SK-N-SH (cell line): ENCODE measurements at regions not wholly inside any gene's neighbourhood (a gene's known extent, or its start where the extent isn't known, plus 50 kb on each side); places are given as distances from the start of the nearest gene placed in this dataset.

Experiments used
- CTCF ChIA-PET: fragments of 300-600, 350-600 bp; formaldehyde crosslinking; extraction: SDS; loops from one replicate; lab custom pipeline; 2021; lab: Yijun Ruan, JAX
- POLR2A ChIA-PET: fragments of 350-600 bp; sonication (Branson Sonifier 250); formaldehyde crosslinking; extraction: SDS; loops from one replicate; lab custom pipeline; 2020; ENCODE audit warnings: antibody characterized with exemption, inconsistent platforms; lab: Yijun Ruan, JAX
- DNase-seq: peaks from one replicate; pipeline ENCODE4 v3.0.0; 2012
- H2AFZ ChIP-seq: fragments of 200-600 bp; sonication (generic); 2 replicates; pipeline ENCODE4 v1.8.1; 2016; ENCODE audit warnings: antibody characterized with exemption, mild to moderate bottlenecking, low read depth
- H3F3A ChIP-seq: fragments of 200-600 bp; sonication (generic); replicated peaks from 2 replicates; pipeline ENCODE3; 2016; ENCODE audit warnings: antibody characterized with exemption, mild to moderate bottlenecking; ENCODE audit not compliant: insufficient read depth
- H3K27ac ChIP-seq, 2 experiments: fragments of 200-500 bp in 1 of 2; fragments of 200-600 bp in 1 of 2; sonication (Bioruptor generic) in 1 of 2; sonication (generic), shearing (Covaris generic) in 1 of 2; 2 replicates each; pipeline versions ENCODE4 v1.5.1 to v1.6.1; 2014 to 2016; ENCODE audit warnings: low read depth in 2 of 2, inconsistent platforms in 1 of 2, low read length in 1 of 2, mild to moderate bottlenecking in 1 of 2, mixed read lengths in 1 of 2
- H3K27me3 ChIP-seq: fragments of 200-600 bp; sonication (generic), shearing (Covaris generic); 2 replicates; pipeline ENCODE4 v1.6.1; 2016; ENCODE audit warnings: mixed run types; ENCODE audit not compliant: insufficient read depth
- H3K36me3 ChIP-seq, 2 experiments: fragments of 200-500 bp in 1 of 2; fragments of 200-600 bp in 1 of 2; sonication (Bioruptor generic) in 1 of 2; sonication (generic) in 1 of 2; replicated peaks in 1 of 2; 2 replicates each; pipeline versions ENCODE3 to v1.5.1; 2014 to 2016; ENCODE audit warnings: low read length in 1 of 2, mild to moderate bottlenecking in 1 of 2; ENCODE audit not compliant: insufficient read depth in 2 of 2, control insufficient read depth in 1 of 2
- H3K4me1 ChIP-seq, 2 experiments: fragments of 200-500 bp in 1 of 2; fragments of 200-600 bp in 1 of 2; sonication (Bioruptor generic) in 1 of 2; sonication (generic), shearing (Covaris generic) in 1 of 2; 2 replicates each; pipeline versions ENCODE4 v1.5.1 to v1.6.1; 2014 to 2016; ENCODE audit warnings: low read depth in 1 of 2, low read length in 1 of 2, mixed run types in 1 of 2; ENCODE audit not compliant: insufficient read depth in 2 of 2, control insufficient read depth in 1 of 2
- H3K4me2 ChIP-seq: fragments of 200-600 bp; sonication (generic), shearing (Covaris generic); 2 replicates; pipeline ENCODE4 v1.6.1; 2017; ENCODE audit warnings: mixed run types
- H3K4me3 ChIP-seq, 2 experiments: fragments of 200-500 bp in 1 of 2; fragments of 200-600 bp in 1 of 2; sonication (Bioruptor generic) in 1 of 2; sonication (generic), shearing (Covaris generic) in 1 of 2; 2 replicates each; pipeline versions ENCODE4 v1.5.1 to v1.8.1; 2014 to 2016; ENCODE audit warnings: low read depth in 2 of 2, inconsistent platforms in 1 of 2, low read length in 1 of 2, mild to moderate bottlenecking in 1 of 2, mixed read lengths in 1 of 2, moderate library complexity in 1 of 2
- H3K79me2 ChIP-seq: fragments of 200-600 bp; sonication (generic); 2 replicates; pipeline ENCODE4 v1.8.1; 2017; ENCODE audit warnings: mild to moderate bottlenecking; ENCODE audit not compliant: insufficient read depth
- H3K9ac ChIP-seq: fragments of 200-600 bp; sonication (generic); 2 replicates; pipeline ENCODE4 v1.6.1; 2017; ENCODE audit warnings: mixed run types
- H3K9me2 ChIP-seq: fragments of 200-600 bp; sonication (generic); 2 replicates; pipeline ENCODE4 v1.6.1; 2017; ENCODE audit warnings: mixed run types
- H3K9me3 ChIP-seq: fragments of 200-600 bp; sonication (generic); 2 replicates; pipeline ENCODE4 v1.6.1; 2017; ENCODE audit warnings: mixed run types, mild to moderate bottlenecking, moderate library complexity
- H4K20me1 ChIP-seq: fragments of 200-600 bp; sonication (generic); 2 replicates; pipeline ENCODE4 v1.6.1; 2017; ENCODE audit warnings: mild to moderate bottlenecking, mixed run types; ENCODE audit not compliant: insufficient read depth
- CHD2 ChIP-seq: fragments of 150-350 bp; IDR thresholded peaks from 2 replicates; pipeline ENCODE4 v1.6.1; 2018; ENCODE audit warnings: low read length; ENCODE audit not compliant: partially characterized antibody
- EP300 ChIP-seq, 2 experiments: IDR thresholded peaks; 2 replicates each; pipeline versions ENCODE4 v1.4.0 to v1.6.1; 2012; ENCODE audit warnings: borderline replicate concordance in 1 of 2, low read depth in 1 of 2, low read length in 1 of 2
- FOXJ3 ChIP-seq: sonication (generic); formaldehyde crosslinking; IDR thresholded peaks from 2 replicates; pipeline ENCODE4 v1.5.1; 2020; ENCODE audit warnings: mild to moderate bottlenecking, missing genetic modification reagents
- JUND ChIP-seq: IDR thresholded peaks from 2 replicates; pipeline ENCODE4 v1.4.0; 2012
- MEF2A ChIP-seq: IDR thresholded peaks from 2 replicates; pipeline ENCODE4 v1.4.0; 2012; ENCODE audit warnings: low read depth, borderline replicate concordance
- NFIC ChIP-seq: IDR thresholded peaks from 2 replicates; pipeline ENCODE4 v1.4.0; 2012; ENCODE audit warnings: borderline replicate concordance
- NRF1 ChIP-seq: IDR thresholded peaks from 2 replicates; pipeline ENCODE4 v1.6.1; 2012; ENCODE audit warnings: low read depth, mild to moderate bottlenecking, low read length
- PBX3 ChIP-seq: IDR thresholded peaks from 2 replicates; pipeline ENCODE4; 2012
- REST ChIP-seq: IDR thresholded peaks from 2 replicates; pipeline ENCODE4 v1.6.1; 2012; ENCODE audit warnings: mild to moderate bottlenecking, low read depth, low read length, moderate library complexity
- RFX5 ChIP-seq: IDR thresholded peaks from 2 replicates; pipeline ENCODE4 v1.6.1; 2012; ENCODE audit warnings: mild to moderate bottlenecking, improper control_type of control experiment, low read length
- RXRA ChIP-seq: IDR thresholded peaks from 2 replicates; pipeline ENCODE4 v1.4.0; 2012; ENCODE audit warnings: low read depth, mild to moderate bottlenecking, borderline replicate concordance
- SIN3A ChIP-seq: IDR thresholded peaks from 2 replicates; pipeline ENCODE4 v1.6.1; 2012; ENCODE audit warnings: low read depth, mild to moderate bottlenecking, low read length, moderate library complexity, borderline replicate concordance
- SMC3 ChIP-seq: IDR thresholded peaks from 2 replicates; pipeline ENCODE4 v1.6.1; 2012; ENCODE audit warnings: low read depth, low read length, improper control_type of control experiment
- TAF1 ChIP-seq: IDR thresholded peaks from 2 replicates; pipeline ENCODE4 v1.6.1; 2012; ENCODE audit warnings: low read depth, mild to moderate bottlenecking, low read length, moderate library complexity, borderline replicate concordance
- TCF12 ChIP-seq: IDR thresholded peaks from 2 replicates; pipeline ENCODE4 v1.4.0; 2012
- TEAD4 ChIP-seq: IDR thresholded peaks from 2 replicates; pipeline ENCODE4 v1.4.0; 2012; ENCODE audit warnings: mild to moderate bottlenecking, borderline replicate concordance; ENCODE audit not compliant: insufficient read depth
- YY1 ChIP-seq: IDR thresholded peaks from 2 replicates; pipeline ENCODE4 v1.4.0; 2012; ENCODE audit warnings: low read depth, mild to moderate bottlenecking
- ZBTB33 ChIP-seq: IDR thresholded peaks from 2 replicates; pipeline ENCODE4 v1.4.0; 2012; ENCODE audit warnings: low read depth, borderline replicate concordance
- WGBS: methylation state at CpG from one replicate; pipeline ENCODE4 v1.1.6; 2017; ENCODE audit warnings: low lambda C conversion rate; 5-methylcytosine and 5-hydroxymethylcytosine counted together

- H3K4me3 ChIP-seq, result no peak overlapping the region
- 2% methylated on average over 4 of the region's 4 CpGs for WGBS
- no peak overlapping the region for H3K27ac ChIP-seq
- H3K9ac ChIP-seq, result no peak overlapping the region
- H3F3A ChIP-seq, result no peaks in the 10 kb centered on the region
- H3K9me2 ChIP-seq, result no peaks in the 10 kb centered on the region
- H3K36me3 ChIP-seq, result no peaks in the 10 kb centered on the region
- H3K27me3 ChIP-seq, result no peaks in the 10 kb centered on the region; the same call in 1 of the 2 replicates
- no peaks in the 10 kb centered on the region for H3K79me2 ChIP-seq
- H3K4me1 ChIP-seq, result no peaks in the 10 kb centered on the region
- POLR2A ChIA-PET, result no interaction called here
- TF ChIP-seq TAF1, result no peak
- TF ChIP-seq TCF12, result no peak
- no peak for TF ChIP-seq FOXJ3 (CRISPR knock-in tag)
- TF ChIP-seq PBX3, result no peak
- TF ChIP-seq NRF1, result no peak
- TF ChIP-seq SMC3, result no peak
- no peak for TF ChIP-seq EP300 (IDR thresholded peaks at IDR 0.05; ENCODE audit: borderline replicate concordance in 1 of 2, low read depth in 1 of 2, low read length in 1 of 2)
- no peak for TF ChIP-seq CHD2
- no peak for TF ChIP-seq RFX5
- TF ChIP-seq, all 33 proteins: peak for 0
- Histone ChIP-seq H3K4me2 (no peak overlapping the region), H3K9me3 (no peaks in the 10 kb centered on the region; the same call in 1 of the 2 replicates), H4K20me1 (no peaks in the 10 kb centered on the region), H2AFZ (no peak overlapping the region)
- DNase-seq, result no peak
- CTCF ChIA-PET, result no interaction called here
Observed at GRCh38 chr14:23750357-23750756, 114.2 kb downstream of the DHRS2 start.

- Histone ChIP-seq H3K79me2 (no peaks in the 10 kb centered on the region), H2AFZ (no peak overlapping the region), H3K4me1 (no peaks in the 10 kb centered on the region), H3K4me3 (no peak overlapping the region), H3F3A (no peaks in the 10 kb centered on the region), H3K9me2 (no peaks in the 10 kb centered on the region), H3K27me3 (no peaks in the 10 kb centered on the region; the same call in 1 of the 2 replicates), H3K9ac (no peak overlapping the region), H3K4me2 (no peak overlapping the region), H3K27ac (no peak overlapping the region), H3K36me3 (no peaks in the 10 kb centered on the region), H4K20me1 (no peaks in the 10 kb centered on the region), H3K9me3 (no peaks in the 10 kb centered on the region; the same call in 1 of the 2 replicates)
- ChIA-PET POLR2A (no interaction called here), CTCF (no interaction called here)
- DNase-seq, result no peak
- 19% methylated on average over 2 of the region's 2 CpGs for WGBS
- TF ChIP-seq NRF1, result no peak
- no peak for TF ChIP-seq MEF2A
- TF ChIP-seq TEAD4, result no peak
- no peak for TF ChIP-seq NFIC
- TF ChIP-seq PBX3, result no peak
- TF ChIP-seq SIN3A, result no peak
- TF ChIP-seq YY1, result no peak
- TF ChIP-seq TAF1, result no peak
- no peak for TF ChIP-seq JUND
- TF ChIP-seq TCF12, result no peak
- TF ChIP-seq RXRA, result no peak
- TF ChIP-seq CHD2, result no peak
- no peak for TF ChIP-seq FOXJ3 (CRISPR knock-in tag)
- no peak for TF ChIP-seq REST
- no peak for TF ChIP-seq ZBTB33
Observed at GRCh38 chr14:23751616-23752015, 115.5 kb downstream of the DHRS2 start.
